Ovary (tissue), 3 donors: ENCODE measurements at regions not wholly inside any gene's neighbourhood (a gene's known extent, or its start where the extent isn't known, plus 50 kb on each side); places are given as distances from the start of the nearest gene placed in this dataset.

Experiments used
- CTCF ChIP-seq, 3 donors: fragments of 450-650 bp in 2 of 3; fragments of 200-600 bp in 1 of 3; IDR thresholded peaks; one replicate each; pipeline versions ENCODE4 v1.5.1 to v1.8.0; 2016 to 2022; ENCODE audit warnings: antibody characterized with exemption in 3 of 3, mild to moderate bottlenecking in 1 of 3
- POLR2A ChIP-seq: fragments of 450-650 bp; IDR thresholded peaks from one replicate; pipeline ENCODE4 v1.6.1; 2017; ENCODE audit warnings: antibody characterized with exemption, mild to moderate bottlenecking, moderate library complexity
- donor health status: DM: no; HTN: no; CAD: no.

GRCh38 chr3:144127700-144128099 lies 156.1 kb downstream of the DIPK2A start:
- TF ChIP-seq CTCF (IDR thresholded peaks at IDR 0.05) (no peak), POLR2A (no peak)
